ENCODE measurements at regions not wholly inside any gene's neighbourhood (a gene's known extent, or its start where the extent isn't known, plus 50 kb on each side); places are given as distances from the start of the nearest gene placed in this dataset.

DNA sequence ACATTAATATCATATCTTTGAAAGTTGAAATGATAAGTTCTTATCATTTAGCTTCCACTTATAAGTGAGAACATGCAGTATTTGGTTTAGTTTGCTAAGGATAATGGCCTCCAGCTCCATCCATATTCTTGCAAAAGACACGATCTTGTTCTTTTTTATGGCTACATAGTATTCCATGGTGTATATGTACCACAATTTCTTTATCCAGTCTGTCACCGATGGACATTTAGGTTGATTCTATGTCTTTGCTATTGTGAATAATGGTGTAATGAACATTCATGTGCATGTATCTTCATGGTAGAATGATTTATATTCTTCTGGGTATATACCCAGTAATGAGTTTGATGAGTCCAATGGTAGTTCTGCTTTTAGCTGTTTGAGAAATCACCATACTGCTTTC, 135.0 kb upstream of the PRR16 start:
- TF ChIP-seq SCRT2 (tag by site-specific recombination; IDR thresholded peaks at IDR 0.05) (no peak), ZBTB11 (tag by site-specific recombination; conservative IDR thresholded peaks at IDR 0.05; ENCODE audit: low read depth) (no peak), PRDM6 (tag by site-specific recombination; IDR thresholded peaks at IDR 0.05) (no peak), ZNF658 (tag by site-specific recombination; IDR thresholded peaks at IDR 0.05) (no peak), GLI4 (tag by site-specific recombination; IDR thresholded peaks at IDR 0.05) (no peak), BCL11B (tag by site-specific recombination; IDR thresholded peaks at IDR 0.05; ENCODE audit: low read depth) (no peak), ZNF530 (tag by site-specific recombination; IDR thresholded peaks at IDR 0.05; ENCODE audit: low read depth) (no peak), ZNF274 (IDR thresholded peaks at IDR 0.05; ENCODE audit: low read length) (no peak), ZNF274 (tag by site-specific recombination; IDR thresholded peaks at IDR 0.05; ENCODE audit: borderline replicate concordance) (no peak), ZNF449 (tag by site-specific recombination; IDR thresholded peaks at IDR 0.05) (no peak)
- TF ChIP-seq, protein P1, sequence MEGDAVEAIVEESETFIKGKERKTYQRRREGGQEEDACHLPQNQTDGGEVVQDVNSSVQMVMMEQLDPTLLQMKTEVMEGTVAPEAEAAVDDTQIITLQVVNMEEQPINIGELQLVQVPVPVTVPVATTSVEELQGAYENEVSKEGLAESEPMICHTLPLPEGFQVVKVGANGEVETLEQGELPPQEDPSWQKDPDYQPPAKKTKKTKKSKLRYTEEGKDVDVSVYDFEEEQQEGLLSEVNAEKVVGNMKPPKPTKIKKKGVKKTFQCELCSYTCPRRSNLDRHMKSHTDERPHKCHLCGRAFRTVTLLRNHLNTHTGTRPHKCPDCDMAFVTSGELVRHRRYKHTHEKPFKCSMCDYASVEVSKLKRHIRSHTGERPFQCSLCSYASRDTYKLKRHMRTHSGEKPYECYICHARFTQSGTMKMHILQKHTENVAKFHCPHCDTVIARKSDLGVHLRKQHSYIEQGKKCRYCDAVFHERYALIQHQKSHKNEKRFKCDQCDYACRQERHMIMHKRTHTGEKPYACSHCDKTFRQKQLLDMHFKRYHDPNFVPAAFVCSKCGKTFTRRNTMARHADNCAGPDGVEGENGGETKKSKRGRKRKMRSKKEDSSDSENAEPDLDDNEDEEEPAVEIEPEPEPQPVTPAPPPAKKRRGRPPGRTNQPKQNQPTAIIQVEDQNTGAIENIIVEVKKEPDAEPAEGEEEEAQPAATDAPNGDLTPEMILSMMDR (tag by site-specific recombination; IDR thresholded peaks at IDR 0.05), result no peak

Measured in HEK293 (cell line).